GM19452 (cell line): ENCODE measurements at regions not wholly inside any gene's neighbourhood (a gene's known extent, or its start where the extent isn't known, plus 50 kb on each side); places are given as distances from the start of the nearest gene placed in this dataset.

Experiments used
- ATAC-seq: cut with Tn5 transposase; IDR thresholded peaks from one replicate; pipeline ENCODE4 v1.9.1; 2021; ENCODE audit not compliant: unreplicated experiment

GRCh38 chr1:195941795-195942194 lies 666.4 kb downstream of the KCNT2 start:
- no peak for ATAC-seq

- ATAC-seq = no peak
These were observed 666.9 kb downstream of the KCNT2 start for GRCh38 chr1:195941314-195941713.

GRCh38 chr1:195939844-195940243 lies 668.4 kb downstream of the KCNT2 start:
- no peak for ATAC-seq

- no peak for ATAC-seq
These were observed 673.3 kb downstream of the KCNT2 start for GRCh38 chr1:195934817-195935553.

GRCh38 chr1:195933835-195934234 lies 674.4 kb downstream of the KCNT2 start:
- ATAC-seq = no peak

GRCh38 chr1:195915826-195916225 lies 692.4 kb downstream of the KCNT2 start:
- no peak for ATAC-seq

- no peak for ATAC-seq
These were observed 699.2 kb downstream of the KCNT2 start for GRCh38 chr1:195909061-195909460.

GRCh38 chr1:195908121-195908520 lies 700.1 kb downstream of the KCNT2 start:
- no peak for ATAC-seq

- no peak for ATAC-seq
These were observed 705.0 kb downstream of the KCNT2 start for GRCh38 chr1:195903203-195903602.

GRCh38 chr1:195902779-195903178 lies 705.5 kb downstream of the KCNT2 start:
- ATAC-seq = no peak

- no peak for ATAC-seq
These were observed 708.4 kb downstream of the KCNT2 start for GRCh38 chr1:195899762-195900352.

- no peak for ATAC-seq
These were observed 709.3 kb downstream of the KCNT2 start for GRCh38 chr1:195898924-195899323.

GRCh38 chr1:195898373-195898772 lies 709.9 kb downstream of the KCNT2 start:
- ATAC-seq = no peak

GRCh38 chr1:195897076-195897475 lies 711.2 kb downstream of the KCNT2 start:
- ATAC-seq = no peak

- ATAC-seq = no peak
These were observed 713.8 kb downstream of the KCNT2 start for GRCh38 chr1:195894411-195894810.

GRCh38 chr1:195886000-195886399 lies 722.2 kb downstream of the KCNT2 start:
- ATAC-seq = no peak

GRCh38 chr1:195878478-195878877 lies 729.8 kb downstream of the KCNT2 start:
- no peak for ATAC-seq

- ATAC-seq = no peak
These were observed 731.4 kb downstream of the KCNT2 start for GRCh38 chr1:195876792-195877191.

- no peak for ATAC-seq
These were observed 735.9 kb downstream of the KCNT2 start for GRCh38 chr1:195872376-195872775.

- no peak for ATAC-seq
These were observed 740.6 kb downstream of the KCNT2 start for GRCh38 chr1:195867638-195868037.

- ATAC-seq = no peak
These were observed 741.4 kb downstream of the KCNT2 start for GRCh38 chr1:195866781-195867222.

GRCh38 chr1:195866091-195866780 lies 742.0 kb downstream of the KCNT2 start:
- ATAC-seq = no peak
